ENCODE measurements at regions not wholly inside any gene's neighbourhood (a gene's known extent, or its start where the extent isn't known, plus 50 kb on each side); places are given as distances from the start of the nearest gene placed in this dataset.

DNA sequence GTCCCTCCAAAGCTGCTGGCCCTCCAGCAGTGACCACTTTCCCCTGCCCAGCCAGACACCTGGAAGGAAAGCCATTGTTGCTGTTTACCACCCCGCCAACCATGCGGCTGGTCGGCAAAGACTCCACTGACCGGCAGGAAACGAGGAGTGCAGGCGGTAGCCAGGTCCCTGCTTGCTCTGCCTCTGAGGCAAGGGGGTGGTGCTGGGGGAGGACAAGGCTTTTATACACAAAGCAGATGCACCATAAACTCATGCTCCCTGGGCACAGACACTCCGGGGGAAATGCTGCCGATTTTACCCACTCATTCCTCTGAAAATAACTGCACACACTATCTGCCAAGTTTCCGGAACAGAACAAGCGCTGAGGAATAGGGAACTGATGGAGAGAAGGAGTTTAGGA lies 62.8 kb upstream of the GRIN2A start:
- no peak for TF ChIP-seq POLR2A (IDR thresholded peaks at IDR 0.05)
- TF ChIP-seq, protein P1, sequence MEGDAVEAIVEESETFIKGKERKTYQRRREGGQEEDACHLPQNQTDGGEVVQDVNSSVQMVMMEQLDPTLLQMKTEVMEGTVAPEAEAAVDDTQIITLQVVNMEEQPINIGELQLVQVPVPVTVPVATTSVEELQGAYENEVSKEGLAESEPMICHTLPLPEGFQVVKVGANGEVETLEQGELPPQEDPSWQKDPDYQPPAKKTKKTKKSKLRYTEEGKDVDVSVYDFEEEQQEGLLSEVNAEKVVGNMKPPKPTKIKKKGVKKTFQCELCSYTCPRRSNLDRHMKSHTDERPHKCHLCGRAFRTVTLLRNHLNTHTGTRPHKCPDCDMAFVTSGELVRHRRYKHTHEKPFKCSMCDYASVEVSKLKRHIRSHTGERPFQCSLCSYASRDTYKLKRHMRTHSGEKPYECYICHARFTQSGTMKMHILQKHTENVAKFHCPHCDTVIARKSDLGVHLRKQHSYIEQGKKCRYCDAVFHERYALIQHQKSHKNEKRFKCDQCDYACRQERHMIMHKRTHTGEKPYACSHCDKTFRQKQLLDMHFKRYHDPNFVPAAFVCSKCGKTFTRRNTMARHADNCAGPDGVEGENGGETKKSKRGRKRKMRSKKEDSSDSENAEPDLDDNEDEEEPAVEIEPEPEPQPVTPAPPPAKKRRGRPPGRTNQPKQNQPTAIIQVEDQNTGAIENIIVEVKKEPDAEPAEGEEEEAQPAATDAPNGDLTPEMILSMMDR (IDR thresholded peaks at IDR 0.05), result no peak
- H3K4me3 ChIP-seq (ENCODE audit: low read depth, poor library complexity, severe bottlenecking), result no peak overlapping the region
- WGBS, 2 donors, result 33 to 62% methylated on average over 10 of the region's 10 CpGs
- DNase-seq (ENCODE audit: low spot score in 2 of 2), result no peak
- intact Hi-C loops (cut with DNase I; ENCODE audit: low total_unique reads), result no loop called here

- TF ChIP-seq POLR2A (IDR thresholded peaks at IDR 0.05), result no peak
- TF ChIP-seq, protein P1 (IDR thresholded peaks at IDR 0.05), result no peak
- 30 to 33% methylated on average over 12 of the region's 12 CpGs for WGBS, 2 donors
- H3K4me3 ChIP-seq (ENCODE audit: low read depth, poor library complexity, severe bottlenecking), result no peak overlapping the region
- intact Hi-C loops (cut with DNase I; ENCODE audit: low total_unique reads), result no loop called here
- DNase-seq (ENCODE audit: low spot score in 2 of 2), result no peak
Measured at GRCh38 chr16:10250137-10250828, 68.1 kb upstream of the GRIN2A start.

- TF ChIP-seq, protein P1 (IDR thresholded peaks at IDR 0.05), result no peak
- TF ChIP-seq POLR2A (IDR thresholded peaks at IDR 0.05), result no peak
- DNase-seq (ENCODE audit: low spot score in 2 of 2), result no peak
- intact Hi-C loops (cut with DNase I; ENCODE audit: low total_unique reads), result no loop called here
- WGBS, 2 donors, result 89 to 93% methylated on average over 27 to 31 of the region's 31 CpGs
- H3K4me3 ChIP-seq (ENCODE audit: low read depth, poor library complexity, severe bottlenecking), result no peak overlapping the region
Measured at GRCh38 chr16:10252155-10252554, 69.9 kb upstream of the GRIN2A start.

DNA sequence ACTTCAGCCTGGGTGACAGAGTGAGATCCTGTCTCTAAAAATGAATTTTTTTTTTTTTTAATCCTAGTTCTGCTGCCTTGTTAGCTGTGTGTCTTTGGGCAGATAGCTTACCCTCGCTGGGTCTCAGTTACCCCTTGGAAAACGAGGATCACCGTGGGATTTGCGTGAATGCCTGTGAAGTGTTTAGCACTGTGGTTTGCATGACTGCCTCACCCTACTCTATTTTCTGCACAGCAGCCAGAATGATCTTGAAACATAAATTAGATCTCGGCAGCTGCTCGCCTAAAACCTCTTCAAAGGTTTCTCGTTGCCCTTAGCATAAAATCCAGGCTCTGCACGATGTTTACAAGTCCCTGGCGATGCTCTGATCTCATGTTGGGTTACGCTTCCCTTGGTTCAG lies 71.2 kb upstream of the GRIN2A start:
- no peak for DNase-seq (ENCODE audit: low spot score in 2 of 2)
- no peak for TF ChIP-seq POLR2A (IDR thresholded peaks at IDR 0.05)
- TF ChIP-seq, protein P1 (IDR thresholded peaks at IDR 0.05), result no peak
- intact Hi-C loops (cut with DNase I; ENCODE audit: low total_unique reads), result no loop called here
- 32% methylated on average over 10 of the region's 10 CpGs for WGBS, 2 donors
- no peak overlapping the region for H3K4me3 ChIP-seq (ENCODE audit: low read depth, poor library complexity, severe bottlenecking)

DNA sequence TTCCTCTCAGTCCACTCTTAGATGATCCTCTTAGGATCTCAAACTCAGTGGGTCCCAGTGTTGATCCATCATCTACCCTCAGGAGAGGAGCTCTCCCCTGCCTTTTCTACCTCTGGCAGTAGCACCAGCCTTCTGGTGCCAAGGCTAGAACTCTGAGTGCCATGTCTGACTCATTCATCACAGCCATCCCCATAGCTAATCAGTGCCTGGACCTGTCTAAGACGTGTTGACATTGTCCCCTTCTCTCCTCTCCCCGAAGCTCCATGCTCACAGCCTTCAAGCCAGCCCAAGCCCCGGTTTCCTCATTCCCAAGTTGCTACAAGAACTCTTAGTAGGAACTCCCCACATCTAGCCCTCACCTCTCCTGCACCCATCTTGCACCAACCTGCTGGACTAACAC lies 73.5 kb upstream of the GRIN2A start:
- intact Hi-C loops (cut with DNase I; ENCODE audit: low total_unique reads), result loop anchor here (5.0 kb wide), 1 partner anchor 252 kb away; no protein-coding TSS in a partner anchor
- TF ChIP-seq, protein P1 (IDR thresholded peaks at IDR 0.05), result no peak
- no peak for TF ChIP-seq POLR2A (IDR thresholded peaks at IDR 0.05)
- H3K4me3 ChIP-seq (ENCODE audit: low read depth, poor library complexity, severe bottlenecking), result no peak overlapping the region
- 46 to 55% methylated on average over 3 of the region's 3 CpGs for WGBS, 2 donors
- no peak for DNase-seq (ENCODE audit: low spot score in 2 of 2)
